H1 (cell line): ENCODE measurements at regions not wholly inside any gene's neighbourhood (a gene's known extent, or its start where the extent isn't known, plus 50 kb on each side); places are given as distances from the start of the nearest gene placed in this dataset. TPM values are rescaled to one million over a fixed set of nuclear protein-coding genes. Genes with fewer than 3 reads are reported as not detected.

ENCODE experiments used
- small RNA-seq: library from polyadenylated mRNA; stranded (forward); fragments of <200 nt; extraction: miRNeasy Mini kit (QIAGEN cat#:217004); gene quantifications from one replicate; pipeline ENCODE3, GENCODE V24; 2013; ENCODE audit not compliant: insufficient read depth

Small RNAs in the stretch of these regions (small RNA-seq; reads per million reads assigned to genes)
- gene AC016925.1 (not detected), gene AC016925.2 (not detected), gene AL009048.1 (not detected), gene AL096861.1 (not detected), gene RNU6-382P (not detected)
